GM18870 (cell line): ENCODE measurements at regions not wholly inside any gene's neighbourhood (a gene's known extent, or its start where the extent isn't known, plus 50 kb on each side); places are given as distances from the start of the nearest gene placed in this dataset.

ENCODE experiments used
- ATAC-seq: cut with Tn5 transposase; IDR thresholded peaks from one replicate; pipeline ENCODE4 v1.9.1; 2021; ENCODE audit warnings: moderate library complexity; ENCODE audit not compliant: unreplicated experiment

- ATAC-seq: no peak
Observed at GRCh38 chr2:455015-455705, 167.3 kb upstream of the ALKAL2 start.

DNA sequence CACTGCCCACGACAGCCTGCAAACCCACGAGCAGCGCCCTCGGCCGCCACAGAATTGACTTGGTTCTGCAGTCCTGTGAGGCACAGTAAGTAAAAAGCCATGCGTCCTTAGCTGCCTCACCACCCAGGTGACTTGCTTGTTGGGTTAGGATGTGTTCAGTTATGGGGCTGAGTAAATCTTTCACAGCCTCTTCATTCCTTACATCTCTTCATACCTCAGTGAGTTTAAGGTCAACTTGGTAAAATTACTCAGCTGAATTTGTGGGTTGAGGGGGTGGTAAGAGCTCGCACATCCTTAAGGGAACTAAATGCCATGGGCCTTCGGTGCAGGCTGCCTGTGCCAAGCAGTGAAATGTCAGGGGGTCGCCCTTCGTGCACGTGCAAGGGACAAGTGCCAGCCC, 165.2 kb upstream of the ALKAL2 start:
- no peak for ATAC-seq

- no peak for ATAC-seq
Observed at GRCh38 chr2:451495-451894, 163.6 kb upstream of the ALKAL2 start.

GRCh38 chr2:449246-450067, 161.6 kb upstream of the ALKAL2 start:
- ATAC-seq: no peak

- no peak for ATAC-seq
Observed at GRCh38 chr2:447902-448665, 160.2 kb upstream of the ALKAL2 start.

GRCh38 chr2:446963-447530, 159.2 kb upstream of the ALKAL2 start:
- ATAC-seq: no peak

DNA sequence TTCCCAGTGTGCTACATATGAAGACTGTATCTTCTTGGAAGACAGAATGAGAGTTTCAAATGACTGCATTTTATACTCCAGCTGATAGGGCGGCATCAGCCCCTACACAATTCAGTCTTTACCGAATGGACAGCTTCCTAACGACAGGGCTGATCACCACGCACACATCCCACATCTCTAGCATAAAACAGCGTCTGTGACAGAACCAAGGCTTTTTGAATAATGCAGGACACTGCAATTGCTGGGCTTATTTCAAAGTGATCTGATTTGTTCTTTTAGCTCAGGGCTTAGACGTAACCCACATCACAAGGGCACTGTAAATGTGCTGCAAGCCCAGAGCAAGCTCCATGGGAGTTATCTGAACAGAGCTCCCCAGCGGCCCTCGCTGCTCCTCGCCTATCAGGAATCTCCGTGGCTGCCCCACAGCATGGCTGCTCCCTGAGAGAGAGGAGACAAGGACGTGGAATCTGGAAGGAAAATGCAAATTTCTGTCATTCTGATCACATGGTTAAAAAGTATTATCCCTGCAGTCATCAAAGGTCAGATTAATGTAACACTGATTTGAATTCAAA, 158.5 kb upstream of the ALKAL2 start:
- no peak for ATAC-seq

DNA sequence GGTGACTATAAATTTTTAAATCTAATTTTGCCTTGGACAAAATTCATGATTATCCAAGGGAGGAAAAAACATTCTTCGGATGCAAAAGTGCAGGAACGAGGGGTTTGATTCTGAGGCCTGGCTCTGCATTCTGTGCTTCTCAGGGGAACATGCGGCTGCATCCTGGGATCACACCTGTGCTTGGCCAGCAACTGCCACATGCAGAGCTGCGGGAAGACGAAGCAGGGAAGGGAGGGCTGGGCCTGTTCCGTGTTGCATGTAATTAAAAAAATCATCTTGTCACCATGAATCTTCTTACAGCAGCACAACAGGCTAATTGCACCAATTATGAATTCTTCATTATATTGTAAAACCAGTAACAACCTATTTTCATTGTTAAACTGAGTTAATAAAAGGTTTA, 158.0 kb upstream of the ALKAL2 start:
- no peak for ATAC-seq

GRCh38 chr2:444937-445884, 157.3 kb upstream of the ALKAL2 start:
- no peak for ATAC-seq

- ATAC-seq: no peak
Observed at GRCh38 chr2:443741-444140, 155.8 kb upstream of the ALKAL2 start.

DNA sequence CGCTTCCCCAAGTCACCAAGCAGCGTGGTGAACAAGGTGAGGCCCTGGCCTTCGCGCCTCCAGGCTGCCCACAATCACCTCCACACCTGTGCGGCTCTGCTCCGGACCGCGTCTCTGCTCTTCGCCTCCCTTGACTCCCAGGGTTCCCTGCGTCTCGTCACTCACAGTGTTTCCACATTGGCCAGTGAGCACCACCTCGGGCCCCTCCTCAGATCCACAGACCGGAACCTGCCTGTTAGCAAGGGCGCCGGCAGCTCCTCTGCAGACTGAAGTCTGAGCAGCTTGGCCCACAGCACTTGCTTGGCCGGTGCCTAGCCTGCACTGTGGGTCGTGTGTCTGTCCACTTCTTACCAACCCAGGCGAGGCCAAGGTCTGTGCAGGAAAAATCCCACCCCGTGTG, 155.3 kb upstream of the ALKAL2 start:
- ATAC-seq: no peak

DNA sequence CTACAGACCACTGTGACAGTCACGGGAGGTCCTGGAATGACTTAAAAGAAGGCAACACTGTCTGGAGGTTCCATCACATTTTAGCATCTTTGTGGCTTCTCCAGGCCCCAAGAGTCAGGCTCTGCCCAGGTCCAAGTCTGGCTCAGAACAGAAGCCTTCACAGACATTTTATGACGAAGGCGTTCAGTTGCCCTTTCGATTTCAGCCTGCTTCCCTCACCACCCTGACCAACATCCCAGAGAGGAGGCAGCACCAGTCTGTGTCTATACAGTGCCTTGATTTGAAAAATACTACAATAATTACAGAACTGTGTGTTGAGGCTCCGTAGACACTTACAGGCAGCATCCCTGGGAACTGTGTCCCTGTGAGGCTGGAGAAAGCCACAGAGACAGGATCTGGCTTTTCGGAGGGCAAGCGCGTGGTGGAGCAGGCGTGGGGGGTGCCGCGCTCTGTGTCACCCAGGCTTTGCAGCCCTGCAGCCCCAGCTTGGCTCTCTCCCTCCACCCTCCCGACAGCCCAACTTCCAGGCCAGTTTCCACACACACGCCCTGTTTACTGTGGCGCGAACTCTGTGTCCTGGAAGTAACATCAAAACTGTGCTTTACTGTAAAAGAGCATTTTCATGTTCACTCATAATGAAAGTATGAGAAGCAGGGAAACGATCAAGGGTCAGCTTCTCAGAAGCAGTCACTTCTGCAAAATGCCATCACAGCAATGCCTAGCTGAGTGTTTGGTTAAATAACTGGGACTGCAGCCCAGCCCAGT, 153.5 kb upstream of the ALKAL2 start:
- peak; percentile 59 for ATAC-seq

- no peak for ATAC-seq
Observed at GRCh38 chr2:440403-440740, 152.5 kb upstream of the ALKAL2 start.

DNA sequence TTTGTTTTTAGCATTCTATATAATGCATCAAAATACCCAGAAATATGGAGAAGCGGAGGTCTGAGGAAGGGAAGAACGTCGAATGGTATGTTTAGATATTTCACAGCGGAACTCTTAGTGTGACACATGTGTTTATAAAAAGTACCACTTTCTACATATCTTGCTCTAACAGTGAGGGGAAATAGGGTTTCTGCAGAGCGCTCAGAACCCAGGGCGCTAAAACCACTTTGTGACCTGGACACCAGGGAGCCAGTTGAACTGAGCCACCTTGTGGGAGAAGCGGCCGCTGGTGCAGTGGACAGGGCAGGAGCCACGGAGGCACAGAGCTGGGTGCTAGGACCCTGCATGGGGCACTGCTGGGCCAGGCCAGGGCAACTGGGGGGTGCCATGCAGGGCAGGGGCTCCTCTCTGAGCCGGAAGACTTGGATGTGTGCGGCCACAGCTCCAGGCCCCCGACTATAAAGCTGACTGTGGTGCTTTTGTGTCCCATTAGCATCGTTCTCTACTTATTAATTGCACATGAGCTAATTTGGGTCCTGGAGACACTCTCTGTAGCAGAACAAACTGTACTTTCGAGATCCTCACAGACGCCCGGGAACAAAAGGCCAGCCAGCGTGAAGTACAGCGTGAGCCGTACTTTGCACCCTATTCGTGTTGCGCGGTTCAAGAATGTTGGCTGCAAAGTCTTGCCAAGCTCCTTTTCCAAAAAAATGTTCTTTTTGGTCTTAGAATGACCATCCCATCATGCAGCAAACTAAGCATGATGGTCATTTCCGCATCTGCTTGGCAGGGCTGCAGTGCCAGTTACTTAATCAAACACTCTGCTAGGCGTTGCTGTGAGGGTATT, 151.9 kb upstream of the ALKAL2 start:
- ATAC-seq: no peak

DNA sequence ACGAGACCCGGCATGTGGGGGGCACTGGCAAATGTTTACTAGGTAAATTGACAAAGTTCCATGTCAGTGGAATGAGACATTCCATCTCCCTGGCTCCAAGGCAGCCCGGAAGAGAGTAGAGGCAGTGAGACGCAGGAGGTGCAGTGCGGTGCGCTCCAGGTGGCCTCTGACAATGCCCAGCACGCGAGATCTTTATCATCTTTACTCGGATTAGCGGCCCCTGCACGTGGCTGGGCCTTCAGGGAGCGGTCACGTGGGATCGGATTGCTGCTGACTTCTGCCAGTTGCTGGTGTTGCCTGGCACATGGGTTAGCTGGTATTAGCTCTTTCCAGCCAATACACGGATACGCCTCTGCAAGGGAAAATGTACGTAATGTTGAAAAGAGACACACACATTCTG, 151.2 kb upstream of the ALKAL2 start:
- no peak for ATAC-seq

DNA sequence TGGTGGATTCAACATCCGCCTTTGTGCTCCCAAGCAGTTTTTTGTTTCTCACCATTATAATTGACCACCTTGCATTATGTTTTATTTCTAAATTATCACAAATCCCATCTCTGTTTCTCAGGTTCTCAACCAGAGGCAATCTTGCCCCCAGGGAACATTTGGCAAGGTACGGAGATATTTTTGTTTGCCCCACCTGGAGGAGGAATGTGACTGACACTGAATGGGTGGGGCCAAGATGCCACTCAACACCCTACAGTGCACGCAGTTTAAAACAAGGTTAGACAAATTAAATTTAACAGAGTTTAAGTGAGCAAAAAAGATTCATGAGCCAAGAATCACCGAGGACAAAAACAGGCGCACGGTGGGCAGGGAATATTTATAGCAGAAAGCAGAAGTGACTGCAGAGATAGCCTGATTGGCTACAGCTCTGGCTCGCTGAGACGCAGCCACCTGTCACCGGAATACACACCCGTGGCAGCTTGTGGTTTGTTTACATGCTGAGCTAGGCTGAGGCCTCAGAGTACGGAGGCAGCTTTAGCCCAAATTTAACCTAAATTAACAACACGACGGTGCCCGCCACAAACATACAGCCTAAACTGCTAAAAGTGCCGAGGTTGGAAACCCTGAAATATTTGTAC, 150.0 kb upstream of the ALKAL2 start:
- ATAC-seq: peak; percentile 96

- ATAC-seq: no peak
Observed at GRCh38 chr2:437180-437579, 149.3 kb upstream of the ALKAL2 start.

GRCh38 chr2:436205-436604, 148.3 kb upstream of the ALKAL2 start:
- no peak for ATAC-seq
